HCT116 (cell line): ENCODE measurements at regions not wholly inside any gene's neighbourhood (a gene's known extent, or its start where the extent isn't known, plus 50 kb on each side); places are given as distances from the start of the nearest gene placed in this dataset.

Source experiments
- ATAC-seq: fragments of 200-7000 bp; cut with Tn5 transposase; 2 replicates; pipeline ENCODE4 v1.9.1; 2020; ENCODE audit warnings: mild to moderate bottlenecking, moderate library complexity
- BruUV-seq: library from RNA; stranded (reverse); fragments of 400-500 nt; replicated peaks from 2 replicates; lab custom pipeline; 2021; lab: Mats Ljungman, UMichigan
- CTCF ChIA-PET: fragments of 300-600 bp; sonication (Branson Sonifier 250); formaldehyde crosslinking; loops from one replicate; lab custom pipeline; 2021; ENCODE audit warnings: antibody characterized with exemption; lab: Charles Lee
- POLR2A ChIA-PET: fragments of 300-600, 350-600 bp; sonication (Branson Sonifier 250); formaldehyde crosslinking; loops from one replicate; lab custom pipeline; 2021; ENCODE audit warnings: antibody characterized with exemption; lab: Charles Lee
- RAD21 ChIA-PET, 2 experiments: fragments of 300-600 bp; sonication (Branson Sonifier 250); formaldehyde crosslinking; loops; one replicate each; lab custom pipeline; 2023; ENCODE audit warnings: low total read pairs in 2 of 2; ENCODE audit not compliant: uncharacterized antibody in 2 of 2, unreplicated experiment in 2 of 2, low non-redundant PET in 1 of 2; lab: Charles Lee
- DNase-seq: peaks from one replicate; pipeline ENCODE4 v3.0.0-alpha.2; 2010; ENCODE audit warnings: low read depth, low spot score
- H2AFZ ChIP-seq: fragments of 200-600 bp; shearing (Covaris generic), sonication (generic); 2 replicates; pipeline ENCODE4 v1.6.1; 2017; ENCODE audit warnings: low read depth, mixed run types, mixed read lengths, antibody characterized with exemption, low read length; ENCODE audit not compliant: poor library complexity, severe bottlenecking
- H3K27ac ChIP-seq: 2 replicates; pipeline ENCODE4 v1.5.1; 2012; ENCODE audit warnings: low read depth, low read length
- H3K27me3 ChIP-seq: fragments of 200-600 bp; sonication (generic); 2 replicates; pipeline ENCODE4 v1.6.1; 2016; ENCODE audit warnings: mixed run types, low read length, mixed read lengths; ENCODE audit not compliant: insufficient read depth
- H3K36me3 ChIP-seq, 2 experiments: fragments of 200-500 bp in 1 of 2; fragments of 200-600 bp in 1 of 2; sonication (Bioruptor generic) in 1 of 2; sonication (generic) in 1 of 2; 2 replicates each; pipeline versions ENCODE4 v1.5.1 to v1.6.1; 2014 to 2016; ENCODE audit warnings: low read length in 2 of 2, inconsistent platforms in 1 of 2, mixed read lengths in 1 of 2, mixed run types in 1 of 2; ENCODE audit not compliant: insufficient read depth in 2 of 2, control insufficient read depth in 1 of 2
- H3K4me1 ChIP-seq, 2 experiments: fragments of 200-600 bp in 1 of 2; sonication (generic) in 1 of 2; 2 replicates each; pipeline versions ENCODE4 v1.5.1 to v1.6.1; 2012 to 2017; ENCODE audit warnings: low read length in 2 of 2, inconsistent platforms in 1 of 2, mild to moderate bottlenecking in 1 of 2, mixed read lengths in 1 of 2, mixed run types in 1 of 2, moderate library complexity in 1 of 2; ENCODE audit not compliant: insufficient read depth in 2 of 2, control insufficient read depth in 1 of 2
- H3K4me2 ChIP-seq: fragments of 200-600 bp; sonication (generic); 2 replicates; pipeline ENCODE4 v1.6.1; 2017; ENCODE audit warnings: mixed run types, low read length, mixed read lengths
- H3K4me3 ChIP-seq, 2 experiments: fragments of 200-600 bp in 1 of 2; sonication (generic) in 1 of 2; replicated peaks in 1 of 2; 2 replicates each; pipeline ENCODE4 v1.5.1; 2011 to 2016; ENCODE audit warnings: low read length in 2 of 2, control low read depth in 1 of 2, low read depth in 1 of 2, mild to moderate bottlenecking in 1 of 2, mixed read lengths in 1 of 2, mixed run types in 1 of 2
- H3K79me2 ChIP-seq: fragments of 200-600 bp; sonication (generic); 2 replicates; pipeline ENCODE4 v1.6.1; 2017; ENCODE audit warnings: mild to moderate bottlenecking, mixed run types, low read length, moderate library complexity, mixed read lengths; ENCODE audit not compliant: insufficient read depth
- H3K9ac ChIP-seq: fragments of 200-600 bp; sonication (generic); 2 replicates; pipeline ENCODE4 v1.6.1; 2016; ENCODE audit warnings: low read length, mixed read lengths
- H3K9me2 ChIP-seq: fragments of 200-600 bp; sonication (generic), shearing (Covaris generic); 2 replicates; pipeline ENCODE4 v1.6.1; 2017; ENCODE audit warnings: mixed run types, mild to moderate bottlenecking, moderate library complexity; ENCODE audit not compliant: insufficient read depth
- H3K9me3 ChIP-seq, 2 experiments: fragments of 200-500 bp in 1 of 2; fragments of 200-600 bp in 1 of 2; sonication (Bioruptor generic) in 1 of 2; sonication (generic) in 1 of 2; 2 replicates each; pipeline ENCODE4 v1.6.1; 2014 to 2017; ENCODE audit warnings: low read length in 2 of 2, mixed read lengths in 2 of 2, inconsistent platforms in 1 of 2, low read depth in 1 of 2, mild to moderate bottlenecking in 1 of 2, mixed run types in 1 of 2, moderate library complexity in 1 of 2; ENCODE audit not compliant: control insufficient read depth in 1 of 2, insufficient read depth in 1 of 2
- H4K20me1 ChIP-seq: fragments of 200-600 bp; sonication (generic), shearing (Covaris generic); 2 replicates; pipeline ENCODE4 v1.6.1; 2017; ENCODE audit warnings: mixed run types, mild to moderate bottlenecking, moderate library complexity; ENCODE audit not compliant: insufficient read depth
- CEBPB ChIP-seq: IDR thresholded peaks from 2 replicates; pipeline ENCODE4 v1.6.1; 2012; ENCODE audit warnings: low read depth
- POLR2AphosphoS5 ChIP-seq: IDR thresholded peaks from 2 replicates; pipeline ENCODE4 v1.6.1; 2011; ENCODE audit warnings: mild to moderate bottlenecking, low read depth, low read length, moderate library complexity
- RAD21 ChIP-seq: IDR thresholded peaks from 2 replicates; pipeline ENCODE4 v1.6.1; 2012; ENCODE audit warnings: low read depth, mild to moderate bottlenecking
- TCF7L2 ChIP-seq: IDR thresholded peaks from 2 replicates; pipeline ENCODE4 v1.7.0; 2011; ENCODE audit warnings: borderline replicate concordance, inconsistent platforms; ENCODE audit not compliant: insufficient read depth, insufficient read length; ENCODE audit errors: extremely low read depth
- intact Hi-C: fragments of 100-400 bp; cut with micrococcal nuclease; formaldehyde crosslinking; loops from 2 replicates; pipeline ENCODE4 v1.10.0; 2022
- TF ChIP-seq, protein P1 (sequence below): IDR thresholded peaks from 2 replicates; pipeline ENCODE4 v1.6.1; 2012; ENCODE audit warnings: low read depth

DNA sequence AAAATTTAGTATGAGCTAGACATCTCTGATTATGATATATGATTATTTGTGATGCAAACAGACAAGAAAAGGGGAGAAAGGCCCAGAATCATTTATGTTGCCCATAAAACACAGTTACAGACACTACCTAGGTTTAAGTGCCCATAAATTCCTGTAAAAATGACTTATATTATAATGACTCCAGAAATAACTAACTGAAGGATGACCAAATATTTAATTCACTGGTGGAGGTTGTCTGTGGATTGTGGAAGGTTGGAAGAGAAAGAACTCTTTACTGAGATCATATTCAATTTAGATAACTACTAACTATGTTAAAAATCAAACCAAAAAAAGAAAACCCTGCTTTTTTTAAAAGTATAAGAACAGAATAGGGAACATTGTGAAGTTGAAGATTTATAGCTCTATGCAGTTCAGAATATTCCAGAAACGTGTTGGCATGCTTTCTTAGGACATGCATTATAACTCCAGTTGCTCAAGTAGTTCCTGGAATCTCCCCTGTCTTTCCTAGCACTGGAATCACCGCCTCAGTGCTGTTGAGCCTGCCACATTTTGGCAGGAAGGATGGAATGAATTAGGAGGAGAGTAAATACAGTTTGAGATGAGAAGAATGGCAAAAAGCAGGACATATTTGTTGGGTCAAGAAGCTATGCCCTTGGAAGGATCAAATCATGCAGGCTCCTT is 72.0 kb upstream of the PAPPA start:
- CTCF ChIA-PET, result no interaction called here
- H3K4me3 ChIP-seq, result no peak overlapping the region
- ATAC-seq, result no peak
- no TSS peak for BruUV-seq
- H3K79me2 ChIP-seq, result no peaks in the 10 kb centered on the region
- H4K20me1 ChIP-seq, result no peaks in the 10 kb centered on the region
- no peaks in the 10 kb centered on the region for H3K36me3 ChIP-seq
- no peaks in the 10 kb centered on the region for H3K9me3 ChIP-seq
- peaks cover 36% of the 10 kb centered on the region for H3K27me3 ChIP-seq
- H3K4me2 ChIP-seq, result no peak overlapping the region
- no peaks in the 10 kb centered on the region for H3K9me2 ChIP-seq
- TF ChIP-seq TCF7L2 (no peak), CEBPB (no peak), POLR2AphosphoS5 (no peak), RAD21 (no peak)
- TF ChIP-seq, protein P1, sequence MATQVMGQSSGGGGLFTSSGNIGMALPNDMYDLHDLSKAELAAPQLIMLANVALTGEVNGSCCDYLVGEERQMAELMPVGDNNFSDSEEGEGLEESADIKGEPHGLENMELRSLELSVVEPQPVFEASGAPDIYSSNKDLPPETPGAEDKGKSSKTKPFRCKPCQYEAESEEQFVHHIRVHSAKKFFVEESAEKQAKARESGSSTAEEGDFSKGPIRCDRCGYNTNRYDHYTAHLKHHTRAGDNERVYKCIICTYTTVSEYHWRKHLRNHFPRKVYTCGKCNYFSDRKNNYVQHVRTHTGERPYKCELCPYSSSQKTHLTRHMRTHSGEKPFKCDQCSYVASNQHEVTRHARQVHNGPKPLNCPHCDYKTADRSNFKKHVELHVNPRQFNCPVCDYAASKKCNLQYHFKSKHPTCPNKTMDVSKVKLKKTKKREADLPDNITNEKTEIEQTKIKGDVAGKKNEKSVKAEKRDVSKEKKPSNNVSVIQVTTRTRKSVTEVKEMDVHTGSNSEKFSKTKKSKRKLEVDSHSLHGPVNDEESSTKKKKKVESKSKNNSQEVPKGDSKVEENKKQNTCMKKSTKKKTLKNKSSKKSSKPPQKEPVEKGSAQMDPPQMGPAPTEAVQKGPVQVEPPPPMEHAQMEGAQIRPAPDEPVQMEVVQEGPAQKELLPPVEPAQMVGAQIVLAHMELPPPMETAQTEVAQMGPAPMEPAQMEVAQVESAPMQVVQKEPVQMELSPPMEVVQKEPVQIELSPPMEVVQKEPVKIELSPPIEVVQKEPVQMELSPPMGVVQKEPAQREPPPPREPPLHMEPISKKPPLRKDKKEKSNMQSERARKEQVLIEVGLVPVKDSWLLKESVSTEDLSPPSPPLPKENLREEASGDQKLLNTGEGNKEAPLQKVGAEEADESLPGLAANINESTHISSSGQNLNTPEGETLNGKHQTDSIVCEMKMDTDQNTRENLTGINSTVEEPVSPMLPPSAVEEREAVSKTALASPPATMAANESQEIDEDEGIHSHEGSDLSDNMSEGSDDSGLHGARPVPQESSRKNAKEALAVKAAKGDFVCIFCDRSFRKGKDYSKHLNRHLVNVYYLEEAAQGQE, result no peak
- TF ChIP-seq, all 23 proteins: peak for 0
- RAD21 ChIA-PET, result no interaction called here
- Histone ChIP-seq H3K27ac (no peak overlapping the region), H3K4me1 (no peaks in the 10 kb centered on the region), H2AFZ (no peak overlapping the region), H3K9ac (no peak overlapping the region)
- intact Hi-C loops, result no loop called here
- no peak for DNase-seq
- POLR2A ChIA-PET, result no interaction called here
